ENCODE measurements at regions not wholly inside any gene's neighbourhood (a gene's known extent, or its start where the extent isn't known, plus 50 kb on each side); places are given as distances from the start of the nearest gene placed in this dataset.
A peak's percentile ranks its signal among the peaks of the same experiment; 100 is the strongest.
"Not testable (repeated sequence)": the region's sequence is repeated elsewhere in the genome, so short reads cannot be mapped to it uniquely, and the experiment has no call there.

DNA sequence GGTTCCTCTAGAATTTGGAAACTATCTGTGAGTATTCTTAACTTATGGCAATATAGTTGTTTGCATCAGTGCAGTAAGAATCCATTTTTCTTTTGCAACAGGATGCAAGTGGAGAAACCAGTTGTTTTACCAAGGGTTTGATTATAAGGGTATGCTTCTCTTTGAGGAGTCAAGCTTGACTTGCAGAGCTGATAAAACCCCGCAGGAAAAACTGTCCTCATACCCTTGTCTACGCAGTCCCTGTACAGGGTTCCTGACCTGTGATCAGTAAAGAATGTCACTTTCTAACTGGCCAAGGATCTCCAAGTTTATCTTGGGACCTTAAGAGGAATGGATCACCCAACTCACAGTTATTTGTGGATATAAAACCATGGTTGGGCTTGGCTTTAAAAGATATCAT is 161.1 kb upstream of the OLIG3 start:
- no peak for DNase-seq

DNA sequence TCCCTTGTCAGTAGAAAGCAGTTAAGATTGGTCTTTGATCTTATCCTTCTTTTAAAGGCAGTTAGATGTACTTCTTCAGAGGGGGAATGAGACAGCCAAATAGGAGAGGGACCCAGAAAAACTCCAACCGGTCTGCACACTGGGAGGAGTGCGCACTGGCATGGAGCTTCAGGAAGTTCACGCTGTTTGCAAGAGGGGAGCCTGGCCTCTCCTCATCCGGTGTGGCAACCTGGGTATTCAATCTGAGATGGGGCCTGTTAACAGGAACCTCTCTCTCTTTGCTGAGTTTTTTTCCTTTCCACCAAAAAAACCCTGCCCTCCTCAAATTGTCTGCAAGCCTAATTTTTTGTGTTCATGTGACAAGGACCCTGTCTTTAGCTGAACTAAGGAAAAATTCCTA is 162.5 kb upstream of the OLIG3 start:
- DNase-seq = no peak

DNA sequence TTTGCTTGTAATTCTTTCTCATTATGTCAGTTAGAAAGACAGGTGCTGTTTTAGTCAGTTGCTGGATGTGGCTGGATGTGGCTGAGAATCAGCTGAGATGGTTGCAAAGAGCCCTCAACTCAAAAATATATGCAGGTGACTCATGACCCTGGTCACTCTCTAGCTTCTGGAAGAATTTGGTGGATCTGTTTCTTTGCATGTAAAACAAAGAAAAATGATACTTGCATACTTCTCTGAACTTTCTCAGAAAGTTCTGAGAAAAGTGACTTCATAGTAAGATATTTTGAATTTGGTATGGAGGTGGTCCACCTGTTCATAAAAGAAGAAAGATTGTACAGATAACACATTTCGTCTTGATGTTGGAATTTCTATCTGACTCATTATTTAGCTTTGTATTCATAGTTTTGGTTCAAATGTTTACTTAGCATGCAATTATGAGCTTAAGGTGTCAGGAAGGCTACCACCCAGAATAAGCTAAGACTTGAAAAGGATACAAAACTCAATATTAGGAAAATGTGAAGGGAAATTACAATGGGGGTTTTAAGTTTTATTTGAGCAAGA is 163.2 kb upstream of the OLIG3 start:
- DNase-seq = no peak

DNA sequence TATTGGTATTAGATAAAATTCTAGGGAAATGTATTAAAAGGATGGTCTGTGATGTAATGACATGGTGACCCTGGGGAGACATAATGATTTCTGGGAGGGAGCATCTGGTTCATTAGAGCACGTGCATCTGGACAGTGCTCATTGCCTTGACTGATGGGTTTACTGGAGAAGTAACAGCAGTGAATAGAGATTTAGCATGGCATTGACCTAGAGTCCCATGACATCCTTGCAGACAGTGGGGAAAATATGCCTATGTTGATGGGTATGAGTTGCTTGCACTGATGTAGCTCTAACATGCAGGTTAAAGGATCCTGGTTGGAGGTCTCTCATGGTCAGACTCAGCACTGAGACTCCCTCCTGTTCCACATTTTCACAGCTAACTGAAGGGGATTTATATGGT is 164.1 kb upstream of the OLIG3 start:
- no peak for DNase-seq

DNA sequence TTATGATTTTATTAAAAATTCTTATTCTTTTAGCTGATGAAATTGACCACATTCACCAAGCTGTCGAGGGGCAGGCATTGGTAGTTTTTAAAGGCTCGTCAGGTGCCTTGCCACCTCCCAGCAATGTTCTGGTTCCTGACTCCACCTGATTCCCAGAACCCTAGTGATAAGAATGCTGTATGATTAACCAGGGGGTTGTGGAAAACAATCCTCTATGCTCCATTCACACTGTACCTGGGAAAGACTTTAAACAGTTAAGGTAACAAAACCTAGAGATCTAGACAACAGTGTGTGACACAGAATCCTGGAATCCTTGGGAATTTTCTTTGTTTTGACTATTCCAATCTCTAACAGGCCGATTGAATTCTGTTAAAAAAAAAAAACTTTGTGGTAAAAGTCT is 165.7 kb upstream of the OLIG3 start:
- DNase-seq = no peak

DNA sequence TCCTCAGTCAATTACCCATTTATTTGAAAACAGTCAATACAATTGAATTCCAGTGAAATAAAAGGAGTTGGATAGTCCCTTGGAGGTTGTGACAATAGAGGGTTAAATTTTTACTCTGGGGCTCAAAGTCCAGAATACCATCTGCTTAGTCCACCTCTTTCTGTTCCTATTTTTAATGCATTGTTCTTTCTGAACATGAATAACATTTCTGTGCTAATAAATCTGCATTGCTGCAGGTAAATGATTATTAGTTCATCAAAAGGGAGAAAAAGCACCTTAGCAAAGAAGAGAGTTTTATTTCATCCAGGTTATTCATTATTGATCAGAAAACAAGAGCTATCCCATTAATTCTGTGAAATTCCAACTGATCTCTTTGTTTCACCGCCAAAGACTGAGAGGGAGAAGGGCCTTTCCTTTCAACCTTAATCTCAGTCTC is 166.1 kb upstream of the OLIG3 start:
- no peak for DNase-seq

DNA sequence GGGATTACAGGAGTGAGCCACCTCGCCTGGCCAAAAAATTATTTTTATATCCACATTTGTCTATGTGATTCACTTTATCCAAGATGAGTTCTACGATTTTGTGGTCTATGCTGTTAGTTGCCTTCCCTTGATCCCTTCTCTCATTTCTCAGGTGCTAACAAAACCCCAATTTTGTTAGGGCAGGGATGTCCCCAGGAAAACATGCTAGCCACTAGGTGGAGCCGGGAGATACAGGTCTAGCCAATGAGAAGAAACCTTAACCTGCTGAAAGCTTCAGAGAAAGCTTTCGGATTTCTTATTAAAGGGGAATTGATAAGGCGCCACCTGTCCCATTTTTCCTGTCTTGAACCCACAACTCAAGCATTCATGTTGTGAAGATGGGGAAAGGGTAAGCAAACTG is 167.4 kb upstream of the OLIG3 start:
- no peak for DNase-seq

DNA sequence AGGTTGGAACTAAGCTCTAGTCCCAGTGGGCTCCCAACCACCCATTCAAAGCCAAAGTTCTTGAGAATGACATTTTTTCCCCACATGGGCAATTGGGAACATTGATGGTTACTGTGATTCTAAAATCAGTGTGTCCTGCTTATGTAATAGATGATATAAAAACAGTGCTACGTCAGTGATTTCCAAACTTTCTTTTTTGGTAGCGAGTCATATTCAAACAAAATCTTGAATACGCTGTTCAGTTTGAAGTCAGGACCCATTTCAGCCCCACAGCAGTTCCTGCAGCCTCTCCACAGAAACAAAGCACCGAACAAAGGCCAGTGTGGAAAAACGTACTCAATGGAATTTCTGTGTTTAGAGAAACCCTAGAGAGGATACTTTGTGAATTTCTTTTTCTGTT is 170.0 kb upstream of the OLIG3 start:
- DNase-seq = no peak

DNA sequence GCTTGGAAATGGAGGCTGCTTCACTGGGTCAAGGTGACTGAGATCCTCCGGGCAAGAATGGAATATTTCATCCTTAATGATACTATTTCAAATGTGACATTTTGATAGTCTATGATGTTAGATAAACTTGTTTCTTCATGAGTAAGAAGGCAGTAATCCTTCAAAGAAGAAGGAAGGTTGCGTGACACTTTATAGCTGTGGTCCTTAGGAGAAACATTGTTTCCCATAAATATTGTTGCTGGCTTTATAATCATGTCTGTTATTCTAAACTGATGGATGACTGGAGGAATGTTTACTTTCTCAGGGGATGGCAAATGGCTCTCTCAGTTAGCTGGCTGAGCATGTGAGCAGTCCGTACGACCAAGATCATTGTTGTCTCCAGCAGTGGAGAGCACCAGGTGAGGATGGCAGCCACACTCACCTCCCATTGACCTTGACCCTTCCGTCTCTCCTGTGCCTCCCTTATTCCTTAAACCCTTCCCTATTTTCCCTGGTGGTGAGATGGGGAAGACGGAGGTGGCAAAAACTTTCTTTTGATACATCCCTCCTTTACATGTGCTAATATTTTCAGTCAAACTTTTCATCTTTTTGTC is 171.2 kb upstream of the OLIG3 start:
- DNase-seq = peak; percentile 31

DNA sequence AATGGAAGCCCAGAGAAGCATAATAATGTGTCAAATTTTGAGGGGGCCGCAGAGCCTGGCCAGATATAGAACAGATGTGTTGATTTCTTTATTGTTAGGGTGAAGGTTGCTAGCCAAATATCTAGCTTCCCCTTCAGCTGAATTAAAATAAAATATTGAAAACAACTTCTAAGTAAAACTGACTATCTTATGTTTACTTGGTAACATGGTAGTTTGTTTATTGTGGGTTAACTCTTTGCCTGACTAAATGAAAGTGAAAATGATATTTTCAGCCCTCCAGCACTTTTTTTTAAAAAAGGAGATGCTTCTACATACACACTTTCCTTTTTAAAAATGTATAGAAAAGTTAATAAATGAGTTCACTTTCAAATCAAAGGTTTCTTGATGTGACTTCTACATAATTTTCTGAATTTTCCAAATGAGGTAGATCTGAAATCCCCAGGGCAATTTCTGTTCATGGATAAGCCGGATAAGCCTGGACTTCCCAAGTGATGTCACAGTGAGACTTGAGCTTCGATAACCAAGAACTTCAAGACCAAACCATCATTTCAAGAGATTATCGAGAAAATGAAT is 172.1 kb upstream of the OLIG3 start:
- DNase-seq = no peak

DNA sequence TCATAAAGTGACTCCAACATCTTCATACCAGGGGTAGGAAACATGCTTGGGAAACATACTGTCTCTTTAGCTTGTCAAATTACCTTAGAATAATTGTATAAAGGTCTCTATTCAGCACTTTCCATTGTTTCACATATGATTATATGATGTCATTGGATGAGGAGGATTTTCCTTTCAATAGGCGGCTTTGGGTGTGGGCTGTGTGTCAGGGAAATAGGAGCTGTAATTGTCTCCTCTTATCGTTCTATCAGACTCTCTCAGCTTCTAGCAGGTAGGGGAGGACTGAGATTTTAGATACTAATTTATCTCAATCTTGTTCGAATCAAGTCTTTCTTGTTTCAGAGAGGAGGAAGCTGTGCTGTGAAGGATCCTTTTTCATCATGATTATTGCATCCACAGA is 179.4 kb upstream of the OLIG3 start:
- DNase-seq = no peak

DNA sequence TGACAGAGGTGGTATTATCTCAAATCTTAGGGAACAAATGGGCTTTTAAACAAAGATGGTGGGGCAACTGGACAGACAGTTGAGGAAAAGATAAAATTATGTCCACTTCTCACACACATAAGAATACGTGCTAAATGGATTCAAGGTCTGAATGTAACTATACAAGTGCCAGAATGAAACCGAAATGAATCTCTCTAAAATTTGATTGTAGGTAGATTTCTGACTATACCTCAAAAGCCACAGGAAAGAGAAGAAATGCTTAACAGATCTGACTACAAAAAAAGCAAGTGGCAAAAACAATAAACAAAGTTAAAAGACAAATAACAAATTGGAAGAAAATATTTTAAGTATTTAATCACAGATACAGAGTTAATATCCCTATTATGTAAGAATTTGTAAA is 182.7 kb upstream of the OLIG3 start:
- no peak for DNase-seq

DNA sequence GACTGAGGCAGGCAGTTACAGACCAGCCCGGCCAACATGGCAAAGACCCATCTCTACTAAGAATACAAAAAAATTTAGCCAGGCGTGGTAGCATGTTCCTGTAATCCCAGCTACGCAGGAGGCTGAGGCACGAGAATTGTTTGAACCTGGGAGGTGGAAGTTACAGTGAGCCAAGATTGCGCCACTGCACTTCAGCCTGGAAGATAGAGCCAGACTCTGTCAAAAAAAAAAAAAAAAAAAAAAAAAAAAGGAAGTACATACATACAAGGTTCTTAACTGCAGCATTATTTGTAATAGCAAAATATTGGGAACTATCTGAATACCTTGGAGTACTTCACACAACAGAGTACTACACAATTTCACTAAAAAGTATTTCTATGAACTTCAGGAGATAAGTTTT is 183.5 kb upstream of the OLIG3 start:
- DNase-seq = no peak

DNA sequence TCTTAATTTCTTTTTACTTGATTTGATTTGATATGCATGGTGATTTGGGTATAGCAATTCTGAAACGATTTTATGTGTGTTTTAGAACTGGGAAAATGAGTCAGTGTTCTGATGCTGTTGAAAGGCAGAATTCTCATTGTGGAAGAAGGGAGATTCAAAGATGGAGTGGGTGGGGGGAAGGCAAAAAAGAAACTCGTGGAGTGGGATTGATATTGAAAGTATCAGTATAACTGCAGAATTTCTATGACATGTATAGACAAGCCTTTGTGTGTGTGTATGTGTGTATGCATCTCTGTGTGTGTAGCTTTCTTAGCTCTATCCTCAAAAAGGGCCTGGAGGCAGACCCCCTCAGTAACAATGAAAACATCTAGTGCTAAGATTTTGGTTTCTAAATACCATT is 184.3 kb upstream of the OLIG3 start:
- no peak for DNase-seq

DNA sequence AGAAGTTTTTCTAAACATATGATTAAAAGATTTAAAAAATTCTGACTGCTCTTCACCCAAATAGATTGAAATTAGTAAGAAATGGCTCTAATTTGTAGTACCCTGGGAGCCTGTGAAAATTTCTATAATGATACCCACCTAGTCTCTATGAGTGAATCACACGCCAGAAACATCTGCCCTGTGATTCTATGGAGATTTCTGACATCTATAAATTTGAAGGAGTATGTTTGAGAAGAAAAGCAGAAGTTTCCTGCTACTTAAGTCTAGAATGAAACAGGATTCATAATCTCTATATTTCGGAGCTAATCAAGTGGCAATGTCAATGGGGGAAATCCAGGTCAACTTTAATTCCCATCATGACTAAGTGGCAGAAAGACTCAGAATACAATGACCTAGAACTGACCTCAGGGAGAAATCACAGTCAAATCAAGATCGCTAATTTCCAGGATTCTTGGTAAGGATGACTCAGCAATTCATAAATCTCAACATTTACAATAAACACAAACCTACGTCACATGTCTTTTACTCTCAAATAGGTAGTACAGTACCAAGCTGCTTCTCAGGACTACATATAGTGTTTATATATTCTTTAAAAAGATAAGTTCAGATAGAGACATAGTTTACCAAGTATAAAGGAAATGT is 186.2 kb upstream of the TNFAIP3 start:
- DNase-seq = no peak

DNA sequence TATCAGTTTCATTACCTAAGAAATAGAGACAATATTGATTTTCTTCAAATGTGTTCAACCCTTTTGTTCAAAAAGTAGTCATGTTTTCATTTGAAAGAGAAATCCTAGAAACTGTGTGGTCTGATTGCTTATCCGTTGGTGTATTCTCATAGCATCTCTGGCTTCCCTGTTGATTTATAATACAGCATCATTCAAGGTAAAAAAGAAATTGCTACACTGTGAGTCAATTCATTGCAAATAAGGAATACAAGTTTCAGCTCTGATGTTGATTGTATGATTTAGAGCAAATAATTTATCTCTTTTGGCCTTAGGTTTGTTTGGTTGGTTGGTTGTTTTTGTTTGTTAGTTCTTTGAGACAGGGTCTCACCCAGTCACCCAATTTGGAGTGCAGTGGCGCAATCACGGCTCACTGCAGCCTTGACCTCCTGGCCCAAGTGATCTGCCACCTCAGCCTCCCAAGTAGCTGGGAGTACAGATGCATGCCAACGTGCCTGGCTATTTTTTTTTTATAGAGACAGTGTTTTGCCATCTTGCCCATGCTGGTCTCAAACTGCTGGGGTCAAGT is 185.5 kb upstream of the TNFAIP3 start:
- no peak for DNase-seq

DNA sequence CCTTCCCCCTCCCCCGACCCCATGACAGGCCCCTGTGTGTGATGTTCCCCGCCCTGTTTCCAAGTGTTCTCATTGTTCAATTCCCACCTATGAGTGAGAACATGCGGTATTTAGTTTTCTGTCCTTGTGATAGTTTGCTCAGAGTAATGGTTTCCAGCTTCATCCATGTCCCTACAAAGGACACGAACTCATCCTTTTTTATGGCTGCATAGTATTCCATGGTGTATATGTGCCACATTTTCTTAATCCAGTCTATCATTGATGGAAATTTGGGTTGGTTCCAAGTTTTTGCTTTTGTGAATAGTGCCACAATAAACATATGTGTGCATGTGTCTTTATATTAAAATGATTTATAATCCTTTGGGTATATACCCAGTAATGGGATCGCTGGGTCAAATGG is 184.4 kb upstream of the TNFAIP3 start:
- not testable (repeated sequence) for DNase-seq

DNA sequence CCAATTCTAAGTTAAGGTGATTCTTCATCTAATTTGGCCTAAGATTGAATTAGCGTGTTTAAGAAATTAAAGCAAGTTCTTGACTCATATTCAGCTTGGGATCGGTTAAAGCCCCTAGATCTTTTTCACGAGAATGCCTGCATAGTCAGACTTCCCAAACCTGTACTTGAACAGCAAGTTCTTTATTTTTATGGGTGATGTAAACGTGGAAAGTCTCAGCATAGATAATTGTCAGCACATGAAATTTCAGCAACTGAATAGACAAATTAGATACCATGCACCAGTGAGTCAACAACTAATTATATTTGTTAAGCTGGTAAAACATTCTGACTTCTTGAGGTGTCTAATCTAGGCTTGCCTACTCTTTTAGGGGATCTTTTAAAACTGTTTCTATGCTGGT is 183.1 kb upstream of the TNFAIP3 start:
- no peak for DNase-seq

DNA sequence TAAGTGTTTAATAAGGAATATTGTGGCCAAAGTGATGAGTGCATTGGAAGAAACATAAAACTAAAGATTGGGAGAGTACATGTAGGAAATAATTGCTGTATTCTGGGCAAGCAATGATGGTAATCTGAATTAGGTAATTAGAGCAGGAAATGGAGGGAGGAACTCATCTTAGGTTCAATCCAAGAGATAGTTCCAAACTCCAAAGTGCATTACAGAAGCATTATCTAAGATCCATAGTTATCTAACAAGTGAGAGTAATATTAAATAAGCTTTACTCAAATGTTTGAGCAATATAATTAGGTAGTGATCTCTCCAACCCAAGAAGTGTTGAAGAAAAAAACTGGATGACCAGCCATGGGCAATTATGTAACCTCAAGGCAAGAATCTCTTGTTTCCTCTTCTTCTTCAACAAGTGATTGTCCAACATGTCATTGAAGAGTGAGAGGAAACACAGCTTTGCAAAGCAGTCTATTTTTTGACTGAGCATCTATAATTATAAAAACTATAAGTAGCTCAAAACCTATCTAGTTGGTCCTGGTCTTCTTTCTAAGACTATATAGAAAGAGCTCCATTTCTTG is 181.2 kb upstream of the TNFAIP3 start:
- DNase-seq = no peak

DNA sequence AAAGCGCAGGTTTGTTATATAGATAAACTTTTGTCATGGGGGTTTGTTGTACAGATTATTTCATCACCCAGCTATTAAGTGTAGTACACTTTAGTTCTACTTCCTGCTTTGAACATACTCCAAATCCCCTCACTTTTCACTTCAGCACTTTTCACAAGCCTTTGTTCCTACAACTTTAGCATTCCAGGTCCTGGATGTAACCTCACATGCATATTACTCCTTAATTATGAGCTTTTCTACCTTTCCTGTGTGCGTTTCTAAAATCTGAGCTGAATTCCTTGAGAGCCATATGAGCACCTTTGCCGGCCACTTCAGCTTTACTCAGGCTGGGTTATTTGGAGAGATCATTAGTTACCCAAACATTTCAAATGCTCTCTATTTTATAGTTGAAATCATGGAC is 179.2 kb upstream of the TNFAIP3 start:
- no peak for DNase-seq

DNA sequence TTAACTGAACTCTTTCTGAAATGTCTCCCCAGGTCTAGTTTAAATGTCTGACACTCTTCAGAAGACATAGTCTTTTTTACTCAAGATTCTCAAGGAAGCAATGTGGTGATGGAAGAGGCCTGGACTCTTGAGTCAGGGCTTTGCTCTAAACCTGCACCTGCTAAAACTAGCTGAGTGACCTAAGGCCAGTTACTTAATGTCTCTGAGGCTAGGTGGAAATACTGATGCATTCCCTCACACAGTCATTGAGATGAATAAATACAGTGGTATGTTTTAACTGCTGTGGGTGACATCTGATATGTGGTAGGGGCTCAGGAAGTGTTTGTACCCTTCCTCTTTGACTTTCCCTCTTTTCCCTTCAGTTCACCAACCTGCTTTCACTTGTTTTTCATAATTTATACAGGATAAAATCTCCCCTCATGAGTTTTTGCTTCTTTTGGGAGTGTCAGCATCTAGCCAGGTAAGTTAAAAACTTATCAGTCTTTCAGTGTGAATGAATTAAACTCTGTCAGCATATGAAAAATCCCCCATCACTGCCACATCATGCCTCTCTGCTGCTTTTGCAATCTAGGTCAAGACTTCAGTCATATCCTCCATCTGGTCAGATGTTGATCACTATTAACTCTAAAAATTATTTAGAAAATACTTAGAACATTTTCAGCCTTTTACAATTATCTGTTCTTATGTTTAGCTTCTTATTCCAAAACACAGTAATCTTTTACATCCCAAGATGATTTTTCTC is 178.7 kb upstream of the TNFAIP3 start:
- DNase-seq = no peak

DNA sequence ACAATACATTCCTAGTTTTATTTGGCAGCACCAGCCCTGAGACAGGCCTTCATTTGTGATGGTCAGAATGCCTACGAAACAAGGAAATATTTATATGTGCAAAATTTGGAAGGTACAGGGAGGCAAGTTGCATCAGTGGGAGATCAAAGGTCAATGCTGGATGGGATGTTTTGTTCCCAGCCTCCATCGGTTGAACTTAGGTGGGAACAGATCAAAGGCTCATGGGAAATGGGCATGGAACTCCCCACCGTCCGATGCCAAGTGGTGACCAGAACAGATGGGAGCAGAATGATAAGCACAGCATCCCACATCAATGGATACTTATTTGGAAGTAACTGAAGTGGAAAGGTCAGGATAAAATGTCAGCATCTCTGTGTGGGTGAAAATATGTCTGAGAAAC is 177.7 kb upstream of the TNFAIP3 start:
- DNase-seq = no peak

Data from left kidney (tissue), 1 donor.